HCEC 1CT (cell line): ENCODE measurements at regions not wholly inside any gene's neighbourhood (a gene's known extent, or its start where the extent isn't known, plus 50 kb on each side); places are given as distances from the start of the nearest gene placed in this dataset.
"Not testable (repeated sequence)": the region's sequence is repeated elsewhere in the genome, so short reads cannot be mapped to it uniquely, and the experiment has no call there.

Experiments
- DNase-seq: peaks from one replicate; pipeline ENCODE4 v3.0.0-alpha.2; 2017

- DNase-seq, result no peak
Measured at GRCh38 chrX:123036401-123036800, 147.7 kb upstream of the GRIA3 start.

- no peak for DNase-seq
Measured at GRCh38 chrX:123049071-123049625, 134.9 kb upstream of the GRIA3 start.

DNA sequence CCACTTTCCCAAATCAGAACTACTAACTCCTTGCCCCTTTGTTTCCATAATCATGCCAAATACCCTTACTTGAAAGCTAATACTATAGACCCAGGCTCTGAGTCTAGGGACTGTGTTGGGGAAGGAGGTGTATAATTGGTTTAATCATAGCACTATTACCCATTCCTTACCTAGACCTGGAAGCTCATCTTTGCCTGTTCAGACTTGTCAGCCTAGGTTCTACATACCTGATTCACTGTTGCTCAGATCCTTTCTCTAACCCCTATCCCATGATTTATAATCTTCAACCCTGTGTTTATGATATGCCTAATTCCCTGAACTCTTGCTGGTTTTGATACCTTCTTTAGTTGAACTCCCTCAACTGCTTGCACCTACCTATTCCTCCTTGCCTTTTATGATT, 123.1 kb upstream of the GRIA3 start:
- DNase-seq, result no peak

- DNase-seq, result no peak
Measured at GRCh38 chrX:123064053-123064452, 120.0 kb upstream of the GRIA3 start.

DNA sequence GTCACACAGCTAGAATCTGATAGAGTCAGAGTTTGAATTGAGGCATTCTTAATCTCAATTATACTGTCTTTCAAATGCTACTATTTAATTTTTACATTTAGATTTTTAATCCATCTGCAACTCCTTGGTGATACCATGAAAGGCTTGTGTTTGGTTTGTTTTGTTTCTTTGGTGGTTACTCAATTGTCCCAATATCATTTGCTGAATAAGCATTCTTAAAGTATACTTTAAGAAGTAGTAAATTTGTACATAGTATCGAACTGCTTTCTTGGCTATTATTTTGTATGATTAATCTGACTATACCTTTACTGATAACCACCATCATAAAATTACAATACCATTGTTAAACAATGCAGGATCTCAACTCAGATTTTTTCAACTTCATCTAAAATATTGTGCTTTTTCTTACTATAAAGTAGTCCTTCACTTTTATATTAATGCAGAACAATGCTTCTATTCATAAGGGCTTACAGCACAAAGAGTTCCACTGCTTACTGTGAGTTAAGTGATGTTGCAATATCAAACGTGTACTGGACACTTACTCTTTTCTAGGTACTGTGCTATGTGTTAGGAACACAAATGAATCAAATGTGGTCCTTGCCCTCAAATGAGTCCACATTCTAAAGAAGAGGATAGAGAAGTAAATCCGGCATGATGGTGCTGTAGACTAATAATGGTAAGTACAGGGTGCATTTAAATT, 111.2 kb upstream of the GRIA3 start:
- no peak for DNase-seq

DNA sequence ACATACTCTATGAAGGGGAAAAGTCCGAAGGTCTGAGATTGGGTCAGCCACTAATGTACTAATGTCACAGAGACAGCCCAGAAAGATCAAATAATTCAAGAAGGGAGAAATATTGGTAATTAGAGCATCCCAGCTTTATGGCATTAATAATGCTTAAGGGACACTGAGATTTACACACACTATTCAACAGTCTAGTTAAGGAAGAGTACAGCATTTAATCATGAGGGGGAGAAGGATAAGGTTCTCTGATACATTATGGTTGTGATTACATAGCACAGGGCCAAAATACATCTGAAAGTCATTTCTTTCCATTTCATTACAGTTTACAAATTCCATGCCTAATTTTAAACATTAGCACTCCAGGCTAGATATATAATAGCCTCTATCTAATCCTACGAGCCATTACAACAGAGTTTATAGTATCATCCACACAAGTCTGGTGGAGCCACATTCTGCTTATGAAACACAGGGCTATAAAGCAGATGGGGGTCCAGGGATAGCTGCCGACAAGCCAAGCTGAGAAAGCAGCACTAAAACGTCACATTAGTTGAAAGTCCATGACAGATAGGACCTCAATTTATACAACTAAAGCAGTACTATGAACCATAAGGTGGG, 108.0 kb upstream of the GRIA3 start:
- DNase-seq, result no peak

GRCh38 chrX:123077631-123078030, 106.4 kb upstream of the GRIA3 start:
- no peak for DNase-seq

- no peak for DNase-seq
Measured at GRCh38 chrX:123080065-123080464, 104.0 kb upstream of the GRIA3 start.

DNA sequence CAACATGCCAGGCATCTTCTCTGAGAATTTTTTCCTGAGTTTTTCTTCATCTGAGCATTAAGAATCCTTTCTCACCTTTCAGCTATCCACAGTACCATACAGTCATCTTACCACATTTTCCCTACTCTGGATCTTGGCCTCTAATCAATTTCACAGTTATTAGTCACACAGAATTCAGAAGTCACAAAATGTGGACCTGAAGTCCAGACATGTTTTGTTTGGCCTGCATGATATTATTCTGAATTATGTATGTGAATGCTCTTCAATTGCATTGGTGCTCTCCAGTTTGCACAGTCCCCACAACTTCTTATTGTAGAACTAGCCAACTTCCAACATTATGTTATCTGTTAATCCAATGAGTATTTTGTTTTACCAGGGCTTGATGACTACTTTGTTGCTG, 102.3 kb upstream of the GRIA3 start:
- DNase-seq, result no peak

- no peak for DNase-seq
Measured at GRCh38 chrX:123083924-123084323, 100.2 kb upstream of the GRIA3 start.

DNA sequence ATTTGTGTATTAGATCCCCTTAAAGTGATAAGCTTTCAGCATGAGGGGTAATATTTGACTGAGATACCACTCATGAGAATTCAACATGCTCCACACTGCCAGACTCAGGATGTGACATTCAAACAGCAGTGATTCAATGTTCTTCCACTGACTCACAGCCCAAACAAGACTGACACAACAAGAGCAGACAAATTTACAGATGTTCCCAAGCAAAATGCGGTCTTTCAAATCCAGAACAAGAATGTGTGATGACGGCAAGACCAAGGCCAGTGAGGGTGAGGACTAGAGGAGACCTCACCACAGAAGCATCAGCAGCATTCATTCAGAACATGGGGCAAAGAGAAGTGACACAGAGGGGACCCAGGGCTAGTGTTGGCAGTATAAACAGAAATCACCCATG, 99.3 kb upstream of the GRIA3 start:
- DNase-seq, result no peak

DNA sequence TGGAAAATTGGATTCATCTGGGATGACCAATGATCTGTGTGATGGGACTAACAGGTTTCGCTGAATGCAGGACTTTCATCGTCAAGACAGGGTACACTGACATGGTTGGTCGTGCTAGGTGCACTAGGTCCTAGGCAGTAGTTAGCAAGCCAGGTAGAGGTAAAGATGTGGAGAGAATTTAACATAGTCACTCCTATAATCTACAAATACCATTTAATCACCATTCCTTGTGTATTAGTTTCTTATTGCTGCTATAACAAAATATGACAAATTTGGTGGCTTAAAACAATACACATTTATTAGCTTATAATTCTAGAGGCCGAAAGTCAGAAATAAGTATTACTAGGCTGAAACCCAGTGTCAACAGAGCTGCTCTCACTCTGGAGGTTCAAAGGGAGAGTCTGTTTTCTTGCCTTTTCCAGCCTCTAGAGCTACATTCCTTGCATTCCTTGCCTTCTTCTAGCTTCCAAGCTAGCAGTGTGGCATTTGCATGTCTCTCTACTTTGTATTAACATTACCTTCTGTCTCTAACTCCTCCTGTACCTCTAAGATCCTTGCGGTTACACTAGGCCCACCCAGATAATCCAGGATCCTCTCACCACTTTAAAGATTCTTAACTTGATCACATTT, 98.7 kb upstream of the GRIA3 start:
- no peak for DNase-seq

- no peak for DNase-seq
Measured at GRCh38 chrX:123086768-123087167, 97.3 kb upstream of the GRIA3 start.

DNA sequence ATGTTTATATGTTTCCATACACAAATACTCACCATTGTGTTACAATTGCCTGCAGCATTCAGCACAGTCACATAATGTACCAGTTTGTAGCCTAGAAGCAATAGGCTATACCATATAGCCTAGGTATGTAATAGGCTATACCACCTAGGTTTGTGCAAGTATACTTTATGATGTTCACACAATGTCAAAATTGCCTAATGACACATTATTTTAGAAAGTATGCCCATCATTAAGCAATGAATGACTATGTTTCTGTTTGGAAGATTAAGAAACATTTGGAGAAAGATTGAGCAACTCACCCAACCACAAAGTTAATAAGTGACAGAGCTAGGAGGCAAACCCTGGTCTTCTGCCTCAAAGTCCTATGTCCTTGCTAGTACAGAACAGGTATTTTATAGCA, 96.8 kb upstream of the GRIA3 start:
- no peak for DNase-seq

DNA sequence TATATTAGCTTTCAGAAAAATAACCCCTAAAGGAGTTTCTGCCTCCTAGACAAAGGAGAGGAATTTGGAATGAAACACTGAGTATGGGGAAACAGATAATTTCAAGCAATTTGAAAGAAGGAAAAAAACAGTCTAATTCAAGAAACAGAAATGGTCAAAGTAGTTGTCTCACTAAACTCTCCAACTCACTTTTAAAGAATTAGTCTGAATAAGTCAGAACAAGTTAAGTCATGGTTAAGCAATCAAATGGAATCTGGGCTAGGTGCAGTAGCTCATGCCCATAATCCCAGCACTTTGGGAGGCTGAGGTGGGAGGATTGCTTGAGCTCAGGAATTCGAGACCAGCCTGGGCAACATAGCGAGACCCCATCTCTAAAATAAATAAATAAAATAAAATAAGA, 95.7 kb upstream of the GRIA3 start:
- no peak for DNase-seq

- no peak for DNase-seq
Measured at GRCh38 chrX:123088930-123089329, 95.1 kb upstream of the GRIA3 start.

DNA sequence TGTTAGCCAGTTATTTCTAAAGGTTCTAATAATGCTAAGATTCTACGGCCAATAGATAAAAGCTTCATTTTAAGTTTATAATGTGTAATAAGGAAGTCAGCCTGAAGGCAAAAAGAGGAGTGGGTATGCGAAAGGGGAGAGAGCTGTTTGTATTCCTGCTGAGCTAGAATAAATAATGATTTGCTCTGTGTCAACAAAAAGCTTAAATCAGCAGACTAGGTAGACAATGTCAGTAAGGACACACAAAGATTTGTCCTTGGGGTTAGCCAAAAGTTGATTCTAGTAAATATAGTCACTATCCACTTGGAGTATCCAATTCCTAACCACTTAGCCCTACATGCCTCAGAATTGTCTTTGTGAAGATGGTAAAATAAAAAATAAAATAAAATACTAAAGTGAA, 90.3 kb upstream of the GRIA3 start:
- no peak for DNase-seq

GRCh38 chrX:123108513-123109427, 75.3 kb upstream of the GRIA3 start:
- no peak for DNase-seq

DNA sequence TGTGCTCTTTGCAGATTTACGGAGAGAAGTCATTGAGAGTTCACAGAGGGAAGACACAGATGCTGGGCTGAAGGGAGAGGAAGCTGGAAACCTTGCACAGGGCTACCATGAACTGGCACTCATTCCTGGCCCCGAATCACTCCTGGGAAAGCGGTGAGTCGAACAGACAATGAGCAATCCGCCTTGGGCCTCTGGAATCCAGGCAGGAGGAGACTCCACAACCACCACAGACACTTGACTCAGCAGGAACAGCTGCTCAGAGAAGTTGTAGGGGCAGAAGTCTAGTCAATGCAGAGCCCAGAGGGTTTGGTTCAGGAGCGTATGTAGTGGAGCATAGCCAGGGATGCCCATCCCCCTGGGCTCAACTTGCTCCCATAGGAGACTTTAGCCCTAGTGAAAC, 62.8 kb upstream of the GRIA3 start:
- no peak for DNase-seq

- not testable (repeated sequence) for DNase-seq
Measured at GRCh38 chrX:123129805-123130204, 54.3 kb upstream of the GRIA3 start.
